ENCODE measurements at regions not wholly inside any gene's neighbourhood (a gene's known extent, or its start where the extent isn't known, plus 50 kb on each side); places are given as distances from the start of the nearest gene placed in this dataset.

DNA sequence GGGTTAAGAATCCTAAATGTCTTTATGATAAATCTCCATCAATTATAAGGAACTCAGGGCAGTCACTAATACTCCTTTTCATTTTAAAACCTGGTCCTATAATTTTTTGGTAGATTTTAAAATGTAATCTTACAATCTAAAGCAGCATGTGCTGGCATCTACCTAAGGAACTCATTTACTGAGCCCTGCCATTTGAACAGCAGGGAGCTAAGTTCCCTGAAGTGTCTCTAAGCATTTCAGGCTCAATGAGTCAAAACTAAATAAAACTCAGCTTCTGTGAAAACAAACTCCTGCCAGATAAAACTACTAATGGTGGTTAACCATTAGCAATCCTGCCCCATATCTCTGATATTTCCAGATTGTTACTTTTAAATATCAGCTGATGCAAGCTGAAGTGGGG lies 1371.8 kb upstream of the PRMT6 start:
- Histone ChIP-seq H3K27me3 (replicated peaks in 1 of 2; ENCODE audit: control insufficient read depth in 2 of 2, insufficient read depth in 2 of 2, low read length in 1 of 2) (no peaks in the 10 kb centered on the region), H3K4me2 (ENCODE audit: control insufficient read depth, insufficient read depth) (no peak overlapping the region), H4K20me1 (ENCODE audit: control insufficient read depth, insufficient read depth) (no peaks in the 10 kb centered on the region), H3K4me3 (no peak overlapping the region), H3K27ac (ENCODE audit: control insufficient read depth, insufficient read depth) (no peak overlapping the region), H2AFZ (ENCODE audit: control insufficient read depth, low read depth, low read length) (no peak overlapping the region), H3K36me3 (ENCODE audit: control insufficient read depth in 2 of 2, insufficient read depth in 2 of 2, low read length in 1 of 2) (no peaks in the 10 kb centered on the region), H3K4me1 (ENCODE audit: control insufficient read depth, insufficient read depth, low read length) (no peaks in the 10 kb centered on the region), H3K9me3 (replicated peaks; ENCODE audit: control insufficient read depth, insufficient read depth, low read length) (no peaks in the 10 kb centered on the region), H3K79me2 (ENCODE audit: control insufficient read depth, insufficient read depth, low read length) (no peaks in the 10 kb centered on the region), H3K9ac (ENCODE audit: control insufficient read depth, insufficient read depth, low read length) (no peak overlapping the region)
- intact Hi-C loops (cut with micrococcal nuclease; ENCODE audit: unreplicated experiment) (no loop called here), in situ Hi-C loops (cut with MboI) (no loop called here)
- DNase-seq (ENCODE audit: low read depth, low spot score) = no peak
- CTCF ChIA-PET = interaction anchor here (1.0 kb wide), 1 partner anchor 9 kb away, joined by 3 read pairs; no protein-coding TSS in a partner anchor
- BruUV-seq (replicated peaks) = no TSS peak
- RAD21 ChIA-PET (ENCODE audit: unreplicated experiment) = no interaction called here
- SMC1A ChIA-PET (ENCODE audit: uncharacterized antibody, unreplicated experiment) = no interaction called here
- no peak for ATAC-seq
- FAIRE-seq = no peak
- no peak for TF ChIP-seq IRF5 (IDR thresholded peaks at IDR 0.05; ENCODE audit: borderline replicate concordance)
- TF ChIP-seq YY1 (IDR thresholded peaks at IDR 0.05; ENCODE audit: low read depth, low read length) = no peak
- no peak for TF ChIP-seq RB1 (IDR thresholded peaks at IDR 0.05; ENCODE audit: borderline replicate concordance)
- TF ChIP-seq NFYB (IDR thresholded peaks at IDR 0.05; ENCODE audit: insufficient read depth, low read depth, low read length) = no peak
- no peak for TF ChIP-seq NR2C1 (IDR thresholded peaks at IDR 0.05)
- TF ChIP-seq TAF1 (IDR thresholded peaks at IDR 0.05; ENCODE audit: borderline replicate concordance, low read depth, low read length) = no peak
- TF ChIP-seq POLR2AphosphoS2 (IDR thresholded peaks at IDR 0.05; ENCODE audit: low read depth, low read length) = no peak
- TF ChIP-seq, protein P1, sequence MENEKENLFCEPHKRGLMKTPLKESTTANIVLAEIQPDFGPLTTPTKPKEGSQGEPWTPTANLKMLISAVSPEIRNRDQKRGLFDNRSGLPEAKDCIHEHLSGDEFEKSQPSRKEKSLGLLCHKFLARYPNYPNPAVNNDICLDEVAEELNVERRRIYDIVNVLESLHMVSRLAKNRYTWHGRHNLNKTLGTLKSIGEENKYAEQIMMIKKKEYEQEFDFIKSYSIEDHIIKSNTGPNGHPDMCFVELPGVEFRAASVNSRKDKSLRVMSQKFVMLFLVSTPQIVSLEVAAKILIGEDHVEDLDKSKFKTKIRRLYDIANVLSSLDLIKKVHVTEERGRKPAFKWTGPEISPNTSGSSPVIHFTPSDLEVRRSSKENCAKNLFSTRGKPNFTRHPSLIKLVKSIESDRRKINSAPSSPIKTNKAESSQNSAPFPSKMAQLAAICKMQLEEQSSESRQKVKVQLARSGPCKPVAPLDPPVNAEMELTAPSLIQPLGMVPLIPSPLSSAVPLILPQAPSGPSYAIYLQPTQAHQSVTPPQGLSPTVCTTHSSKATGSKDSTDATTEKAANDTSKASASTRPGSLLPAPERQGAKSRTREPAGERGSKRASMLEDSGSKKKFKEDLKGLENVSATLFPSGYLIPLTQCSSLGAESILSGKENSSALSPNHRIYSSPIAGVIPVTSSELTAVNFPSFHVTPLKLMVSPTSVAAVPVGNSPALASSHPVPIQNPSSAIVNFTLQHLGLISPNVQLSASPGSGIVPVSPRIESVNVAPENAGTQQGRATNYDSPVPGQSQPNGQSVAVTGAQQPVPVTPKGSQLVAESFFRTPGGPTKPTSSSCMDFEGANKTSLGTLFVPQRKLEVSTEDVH (IDR thresholded peaks at IDR 0.05; ENCODE audit: low read depth, partially characterized antibody) = no peak
- no peak for TF ChIP-seq RAD51 (IDR thresholded peaks at IDR 0.05)
- TF ChIP-seq MYB (IDR thresholded peaks at IDR 0.05; ENCODE audit: borderline replicate concordance, low read depth, low read length) = no peak
- no peak for TF ChIP-seq ZNF687 (IDR thresholded peaks at IDR 0.05)
- no peak for TF ChIP-seq HDAC2 (IDR thresholded peaks at IDR 0.05)
- TF ChIP-seq PML (IDR thresholded peaks at IDR 0.05; ENCODE audit: low read length) = no peak
- POLR2A ChIA-PET = no interaction called here

All from GM12878 (cell line).